ENCODE measurements at regions not wholly inside any gene's neighbourhood (a gene's known extent, or its start where the extent isn't known, plus 50 kb on each side); places are given as distances from the start of the nearest gene placed in this dataset.

- H3K27ac ChIP-seq = no peak overlapping the region
- H3K4me3 ChIP-seq (ENCODE audit: low read depth in 1 of 2, low read length in 1 of 2) = no peak overlapping the region
Measured at GRCh38 chr2:38168710-38169480, 92.9 kb upstream of the CYP1B1 start.

GRCh38 chr2:38167968-38168350 lies 92.0 kb upstream of the CYP1B1 start:
- no peak for TF ChIP-seq CTCF (IDR thresholded peaks at IDR 0.05)
- Histone ChIP-seq H3K9me3 (no peaks in the 10 kb centered on the region), H3K4me3 (ENCODE audit: low read depth in 1 of 2, low read length in 1 of 2) (no peak overlapping the region), H3K36me3 (no peaks in the 10 kb centered on the region), H3K27ac (no peak overlapping the region), H3K27me3 (peaks cover 51% of the 10 kb centered on the region), H3K4me1 (ENCODE audit: control insufficient read depth in 1 of 2, insufficient read depth in 1 of 2, low read depth in 1 of 2, low read length in 1 of 2) (peaks cover 11 to 21% of the 10 kb centered on the region in 2 experiments)

More at GRCh38 chr2:38168710-38169480, 92.9 kb upstream of the CYP1B1 start:
- peaks cover 42% of the 10 kb centered on the region for H3K27me3 ChIP-seq
- no peaks in the 10 kb centered on the region for H3K36me3 ChIP-seq
- H3K9me3 ChIP-seq = no peaks in the 10 kb centered on the region
- TF ChIP-seq CTCF (IDR thresholded peaks at IDR 0.05) = no peak
- H3K4me1 ChIP-seq (ENCODE audit: control insufficient read depth in 1 of 2, insufficient read depth in 1 of 2, low read depth in 1 of 2, low read length in 1 of 2) = peaks cover 20 to 28% of the 10 kb centered on the region in 2 experiments

GRCh38 chr2:38165698-38166097 lies 89.7 kb upstream of the CYP1B1 start:
- H3K4me1 ChIP-seq (ENCODE audit: control insufficient read depth in 1 of 2, insufficient read depth in 1 of 2, low read depth in 1 of 2, low read length in 1 of 2) = peaks cover 0 to 9% of the 10 kb centered on the region in 2 experiments
- H3K36me3 ChIP-seq = no peaks in the 10 kb centered on the region
- H3K4me3 ChIP-seq (ENCODE audit: low read depth in 1 of 2, low read length in 1 of 2) = no peak overlapping the region
- H3K27me3 ChIP-seq = peaks cover 68% of the 10 kb centered on the region
- no peaks in the 10 kb centered on the region for H3K9me3 ChIP-seq
- H3K27ac ChIP-seq = no peak overlapping the region
- no peak for TF ChIP-seq CTCF (IDR thresholded peaks at IDR 0.05)

- no peaks in the 10 kb centered on the region for H3K9me3 ChIP-seq
- H3K36me3 ChIP-seq = no peaks in the 10 kb centered on the region
- H3K27ac ChIP-seq = no peak overlapping the region
- no peak for TF ChIP-seq CTCF (IDR thresholded peaks at IDR 0.05)
- no peak overlapping the region for H3K4me3 ChIP-seq (ENCODE audit: low read depth in 1 of 2, low read length in 1 of 2)
- H3K27me3 ChIP-seq = peaks cover 76% of the 10 kb centered on the region
- peaks cover 0 to 9% of the 10 kb centered on the region in 2 experiments for H3K4me1 ChIP-seq (ENCODE audit: control insufficient read depth in 1 of 2, insufficient read depth in 1 of 2, low read depth in 1 of 2, low read length in 1 of 2)
Measured at GRCh38 chr2:38164881-38165280, 88.9 kb upstream of the CYP1B1 start.

- TF ChIP-seq CTCF (IDR thresholded peaks at IDR 0.05) = no peak
Measured at GRCh38 chr2:38163579-38163978, 87.6 kb upstream of the CYP1B1 start.

More at GRCh38 chr2:38163579-38163978, 87.6 kb upstream of the CYP1B1 start:
- H3K36me3 ChIP-seq = no peaks in the 10 kb centered on the region
- H3K9me3 ChIP-seq = no peaks in the 10 kb centered on the region
- H3K27ac ChIP-seq = no peak overlapping the region
- H3K4me3 ChIP-seq (ENCODE audit: low read depth in 1 of 2, low read length in 1 of 2) = no peak overlapping the region
- peaks cover 0 to 4% of the 10 kb centered on the region in 2 experiments for H3K4me1 ChIP-seq (ENCODE audit: control insufficient read depth in 1 of 2, insufficient read depth in 1 of 2, low read depth in 1 of 2, low read length in 1 of 2)
- H3K27me3 ChIP-seq = peaks cover 74% of the 10 kb centered on the region
